ENCODE measurements at regions not wholly inside any gene's neighbourhood (a gene's known extent, or its start where the extent isn't known, plus 50 kb on each side); places are given as distances from the start of the nearest gene placed in this dataset.

DNA sequence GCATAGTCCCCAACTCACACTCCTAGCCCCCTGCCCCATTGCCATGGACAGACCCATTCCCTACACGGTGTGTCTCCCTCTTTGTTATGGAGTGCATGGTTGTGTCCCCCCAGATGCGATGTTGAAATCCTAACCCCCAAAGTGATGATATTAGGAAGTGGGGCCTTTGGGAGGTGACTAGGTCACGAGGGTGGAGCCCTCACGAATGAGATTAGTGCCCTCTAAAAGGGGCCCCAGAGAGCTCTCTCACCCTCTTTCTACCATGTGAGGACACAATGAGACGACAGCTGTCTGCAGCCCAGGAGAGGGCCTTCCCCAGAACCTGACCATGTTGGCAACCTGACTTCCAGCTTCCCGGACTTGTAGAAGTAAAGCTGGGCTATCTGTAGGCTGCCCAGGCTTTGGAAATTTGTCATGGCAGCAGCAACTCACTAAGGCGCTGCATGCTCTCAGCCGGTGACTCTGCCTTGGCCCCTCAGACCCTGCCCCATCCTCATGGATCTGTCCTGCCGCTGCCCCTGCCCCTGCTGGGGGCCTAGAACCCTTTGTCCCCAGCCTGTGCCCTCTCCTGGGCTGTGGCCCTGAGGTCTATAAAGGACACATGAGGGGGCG is 318.1 kb upstream of the RTL1 start:
- DNase-seq (ENCODE audit: low read depth in 4 of 4, low spot score in 2 of 4) = no peak

DNA sequence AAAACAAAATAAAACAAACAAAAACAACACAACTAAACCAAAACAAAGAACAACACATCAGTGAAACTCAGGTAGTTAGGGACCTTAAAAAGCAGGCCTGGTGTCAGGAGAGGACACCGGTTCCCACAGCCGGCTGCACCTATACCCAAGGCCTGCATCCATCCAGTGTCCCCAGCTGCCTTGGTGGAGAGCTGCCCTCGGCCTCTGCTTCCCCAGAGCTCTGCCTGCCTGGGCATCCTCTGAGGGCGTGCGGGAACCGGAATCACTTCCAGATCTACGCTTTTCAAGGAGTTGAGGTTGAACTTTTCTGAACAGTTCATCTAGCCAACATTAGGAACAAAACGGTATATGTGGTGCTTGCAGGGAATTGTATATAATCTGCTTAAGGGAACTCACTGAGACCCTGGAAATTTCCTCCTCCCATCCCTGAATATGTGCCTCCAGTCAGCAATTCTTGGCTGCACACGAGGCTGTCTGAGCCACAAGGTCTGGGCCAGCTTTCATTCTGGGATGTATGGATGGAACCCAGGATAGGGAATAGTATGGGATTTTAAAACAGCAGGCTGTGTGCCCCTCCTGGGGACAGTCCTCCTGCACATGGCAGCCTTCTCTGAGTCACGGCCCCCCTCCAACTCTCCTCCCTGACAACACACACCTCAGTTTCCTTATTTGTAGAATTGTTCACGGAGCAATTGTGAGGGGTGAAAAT is 319.0 kb upstream of the RTL1 start:
- no peak for DNase-seq (ENCODE audit: low read depth in 4 of 4, low spot score in 2 of 4)

DNA sequence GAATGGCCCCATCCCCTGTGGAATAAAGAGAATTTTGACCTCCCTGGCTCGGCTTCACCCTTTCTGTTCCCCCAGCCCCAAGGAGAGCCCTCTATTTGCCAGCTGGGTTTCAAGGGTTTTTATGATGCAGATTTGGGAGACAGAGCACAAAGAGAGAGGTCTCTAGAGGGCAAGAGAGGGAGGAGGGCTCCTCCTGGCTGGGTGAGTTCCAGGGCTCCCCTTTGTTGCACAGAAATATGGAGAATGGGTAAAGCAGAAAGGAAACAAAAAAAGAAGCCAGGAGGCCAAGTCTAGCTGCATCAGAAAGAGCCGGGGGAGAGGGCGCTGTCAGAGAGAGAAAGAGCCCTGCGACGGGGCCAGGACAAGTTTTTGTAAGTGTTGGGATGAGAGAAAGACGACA is 319.6 kb upstream of the RTL1 start:
- no peak for DNase-seq (ENCODE audit: low read depth in 4 of 4, low spot score in 2 of 4)

DNA sequence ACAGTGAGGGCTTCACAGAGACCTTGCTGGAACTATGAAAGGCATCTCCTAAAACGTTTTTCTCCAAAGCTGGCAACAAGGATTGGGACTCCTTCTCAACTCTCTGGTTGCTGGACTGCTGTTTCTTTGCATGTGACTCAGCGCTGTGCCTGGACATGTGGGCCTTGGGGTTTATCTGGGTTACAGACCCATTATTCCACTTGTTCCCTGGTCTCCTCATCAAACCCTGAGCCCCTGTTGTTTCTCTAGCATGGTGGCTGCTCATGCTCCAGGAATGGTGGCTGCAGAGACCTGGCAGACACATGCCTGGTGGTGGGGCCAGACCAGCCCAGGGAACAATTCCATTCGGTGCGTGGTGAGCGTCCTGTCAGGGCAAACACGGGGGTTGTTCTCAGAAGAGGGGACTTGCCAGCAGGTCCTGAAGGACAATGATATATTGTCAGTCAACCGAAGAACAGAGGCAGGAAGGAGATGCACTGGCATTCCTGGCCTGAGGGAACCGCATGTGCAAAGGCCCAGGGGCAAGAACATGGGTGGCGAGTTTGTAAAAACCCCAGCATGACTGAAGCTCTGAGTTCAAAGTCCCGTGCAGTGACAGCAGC is 320.1 kb upstream of the RTL1 start:
- no peak for DNase-seq (ENCODE audit: low read depth in 4 of 4, low spot score in 2 of 4)

DNA sequence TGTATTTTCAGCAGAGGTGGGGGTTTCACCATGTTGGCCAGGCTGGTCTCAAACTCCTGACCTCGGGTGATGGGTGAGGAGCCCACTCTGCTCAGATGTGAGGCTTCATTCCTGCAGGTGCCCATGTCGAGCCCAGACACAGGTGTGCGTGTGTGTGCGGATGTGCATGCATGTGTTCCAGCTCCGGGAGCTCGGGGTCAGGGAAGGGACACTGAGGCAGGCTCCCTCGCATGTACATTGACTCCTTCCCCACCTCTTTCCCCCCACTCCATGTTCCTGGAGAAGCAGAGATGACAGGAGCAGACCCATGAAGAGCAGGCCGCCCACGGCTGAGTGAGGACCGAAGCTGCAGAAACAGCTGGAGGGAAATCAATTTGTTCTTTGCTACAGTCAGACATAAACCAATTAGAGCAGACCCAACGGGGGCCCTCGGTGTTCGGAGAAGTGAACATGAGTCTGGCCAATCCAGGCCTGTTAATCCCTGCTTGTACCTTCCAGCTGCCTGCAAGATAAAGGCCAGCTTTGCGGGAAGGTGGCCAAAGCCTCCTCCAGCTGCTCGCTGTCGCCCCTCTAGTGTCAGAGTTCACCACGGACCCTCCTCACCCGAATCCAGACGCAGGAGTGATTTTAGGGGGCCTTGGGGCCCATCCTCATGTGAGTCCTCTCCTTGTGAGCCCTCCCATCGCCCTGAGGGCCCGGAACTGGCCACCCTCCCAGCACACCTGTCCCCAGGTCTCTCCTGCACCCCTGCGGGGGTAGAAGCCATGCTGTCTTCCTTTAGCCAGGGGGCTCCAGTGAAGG is 321.0 kb upstream of the RTL1 start:
- no peak for DNase-seq (ENCODE audit: low read depth in 4 of 4, low spot score in 2 of 4)

DNA sequence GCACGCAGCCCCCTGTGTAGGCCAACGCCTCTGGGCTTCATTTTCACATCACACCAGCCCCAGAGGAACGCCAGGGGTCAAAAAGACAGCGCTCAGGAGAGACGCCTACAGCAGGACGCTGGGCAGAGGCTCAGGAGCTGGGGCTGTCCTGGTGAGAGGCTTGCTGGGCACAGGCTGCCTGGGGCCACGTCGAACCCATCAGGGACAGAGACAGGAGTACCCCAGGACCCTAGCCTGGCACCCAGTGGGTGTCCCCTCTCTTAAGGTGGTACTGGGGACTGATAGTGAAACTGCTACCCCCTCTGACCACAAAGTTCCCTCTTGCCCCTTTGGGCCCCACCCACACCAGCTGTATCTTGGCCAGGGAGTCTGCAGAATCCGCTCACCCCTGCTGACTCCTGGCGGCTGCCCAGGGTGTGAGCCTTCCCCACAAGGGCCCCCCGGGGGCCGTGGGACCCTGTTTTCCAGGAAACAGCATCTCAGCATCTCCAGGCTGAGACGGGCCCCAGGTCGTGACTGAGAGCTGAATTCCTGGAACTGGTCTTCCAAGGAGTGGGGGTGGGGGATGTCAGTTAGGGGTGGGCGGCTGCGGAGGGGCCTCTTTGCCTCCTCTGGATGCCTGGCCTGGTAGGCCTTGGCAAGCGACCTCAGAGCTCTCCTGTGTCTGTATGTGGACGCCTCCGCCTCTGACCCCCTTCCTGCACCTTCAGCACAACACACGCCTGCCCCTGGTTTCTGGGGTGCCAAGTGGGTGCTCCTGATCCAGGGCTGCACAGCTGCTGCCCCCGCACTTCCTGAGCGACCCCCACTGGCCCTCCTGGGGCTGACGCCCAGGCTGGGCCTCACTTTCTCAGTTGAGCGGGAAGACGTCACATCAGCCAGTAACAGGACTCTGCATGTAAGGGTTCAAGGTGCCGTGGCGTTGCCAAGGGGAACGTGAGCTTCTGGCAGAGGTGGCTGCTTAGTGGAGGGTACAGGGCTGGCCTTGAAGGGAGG is 321.9 kb upstream of the RTL1 start:
- DNase-seq (ENCODE audit: low read depth in 4 of 4, low spot score in 2 of 4) = no peak

DNA sequence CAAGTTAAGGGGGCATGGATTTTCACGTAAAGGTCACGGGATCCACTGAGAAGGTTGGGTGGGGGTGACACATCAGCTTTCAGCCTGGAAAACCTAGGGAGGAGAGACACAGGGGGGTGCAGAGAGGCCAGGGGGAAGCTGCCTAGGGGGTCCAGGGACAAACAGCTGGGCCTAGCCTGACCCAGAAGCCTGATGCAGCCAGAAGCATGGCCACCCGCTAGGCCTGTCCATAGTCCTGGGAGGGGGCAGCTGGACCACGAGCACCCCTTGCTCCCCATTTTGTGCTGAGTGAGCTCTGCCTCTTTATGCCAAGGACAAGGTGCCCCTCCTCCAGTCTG is 322.7 kb upstream of the RTL1 start:
- no peak for DNase-seq (ENCODE audit: low read depth in 4 of 4, low spot score in 2 of 4)

DNA sequence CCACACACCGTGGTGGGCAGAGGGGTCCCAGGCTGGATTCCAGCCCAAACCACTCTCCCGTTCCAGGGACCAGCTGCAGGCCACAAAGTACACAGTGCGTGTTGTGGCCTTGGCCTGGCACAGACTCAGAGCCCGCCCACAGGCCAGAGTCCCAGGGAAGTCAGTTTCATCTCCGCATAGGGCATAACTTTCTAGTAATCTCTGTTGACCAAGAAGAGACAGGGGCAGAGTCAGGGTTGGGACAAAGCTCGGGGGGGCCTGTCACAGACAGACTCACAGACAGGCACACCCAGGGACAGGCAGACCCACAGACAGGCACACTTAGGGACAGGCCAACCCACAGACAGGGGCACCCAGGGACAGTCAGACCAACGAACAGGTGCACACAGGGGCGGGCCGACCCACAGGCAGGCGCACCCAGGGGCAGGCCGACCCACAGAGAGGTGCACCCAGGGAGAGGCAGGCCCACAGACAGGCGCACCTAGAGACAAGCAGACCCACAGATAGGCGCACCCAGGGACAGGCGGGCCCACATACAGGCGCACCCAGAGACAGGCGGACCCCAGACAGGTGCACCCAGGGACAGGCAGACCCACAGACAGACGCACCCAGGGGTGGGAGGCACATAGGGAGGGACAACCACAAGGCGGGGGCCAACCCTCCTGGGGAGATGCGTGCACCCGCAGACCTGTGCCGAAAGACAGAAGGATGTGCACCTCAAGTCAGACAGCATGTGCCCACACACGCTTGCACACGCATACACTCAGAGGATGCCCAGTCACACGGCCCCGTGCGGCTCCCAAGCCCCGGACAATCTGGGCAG is 323.3 kb upstream of the RTL1 start:
- no peak for DNase-seq (ENCODE audit: low read depth in 4 of 4, low spot score in 2 of 4)

DNA sequence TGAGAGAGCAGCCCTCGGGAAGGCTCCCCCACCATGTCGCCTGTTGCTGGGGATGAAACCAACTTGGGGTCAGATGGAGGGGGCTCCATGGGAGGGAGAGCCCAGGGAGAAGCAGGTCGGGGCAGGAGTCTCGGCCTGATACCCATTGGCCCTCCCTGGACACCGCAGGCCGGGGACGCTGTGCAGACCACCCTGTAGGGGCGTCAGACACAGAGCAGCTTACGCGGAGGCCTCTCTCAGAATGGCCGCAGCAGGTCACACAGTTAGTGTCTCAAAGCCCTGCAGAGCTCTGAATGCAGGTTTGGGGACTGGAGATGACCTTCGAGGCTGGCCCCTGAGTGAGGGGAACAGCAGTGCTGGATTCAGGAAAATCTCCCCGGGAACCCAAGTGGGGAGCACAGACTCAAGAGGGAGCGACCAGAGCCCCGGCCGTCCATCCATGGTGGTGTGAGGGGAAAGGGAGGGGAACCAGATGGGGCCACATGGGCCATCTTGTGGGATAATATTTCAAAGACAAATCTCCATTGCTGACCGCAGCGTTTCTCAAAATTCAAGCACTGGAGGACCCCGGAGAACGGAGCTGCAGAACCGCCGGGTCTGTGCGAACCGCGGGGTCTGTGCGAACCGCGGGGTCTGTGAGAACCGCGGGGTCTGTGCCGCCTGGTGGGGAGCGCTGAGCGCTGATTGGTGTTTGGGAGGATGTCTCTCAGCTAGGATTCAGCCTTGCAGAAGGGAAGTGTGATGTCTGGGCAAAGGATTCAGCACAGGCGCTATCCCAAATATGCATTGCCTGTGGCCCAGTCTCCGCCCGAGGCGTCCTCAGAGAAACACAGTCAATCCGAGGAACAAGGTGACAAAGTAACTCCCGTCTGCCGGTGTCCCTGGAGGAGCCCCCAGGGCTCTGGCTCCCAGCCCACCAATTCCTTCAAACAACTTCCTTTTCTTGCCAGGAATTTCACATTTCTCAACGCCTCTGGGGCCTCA is 324.4 kb upstream of the RTL1 start:
- no peak for DNase-seq (ENCODE audit: low read depth in 4 of 4, low spot score in 2 of 4)

DNA sequence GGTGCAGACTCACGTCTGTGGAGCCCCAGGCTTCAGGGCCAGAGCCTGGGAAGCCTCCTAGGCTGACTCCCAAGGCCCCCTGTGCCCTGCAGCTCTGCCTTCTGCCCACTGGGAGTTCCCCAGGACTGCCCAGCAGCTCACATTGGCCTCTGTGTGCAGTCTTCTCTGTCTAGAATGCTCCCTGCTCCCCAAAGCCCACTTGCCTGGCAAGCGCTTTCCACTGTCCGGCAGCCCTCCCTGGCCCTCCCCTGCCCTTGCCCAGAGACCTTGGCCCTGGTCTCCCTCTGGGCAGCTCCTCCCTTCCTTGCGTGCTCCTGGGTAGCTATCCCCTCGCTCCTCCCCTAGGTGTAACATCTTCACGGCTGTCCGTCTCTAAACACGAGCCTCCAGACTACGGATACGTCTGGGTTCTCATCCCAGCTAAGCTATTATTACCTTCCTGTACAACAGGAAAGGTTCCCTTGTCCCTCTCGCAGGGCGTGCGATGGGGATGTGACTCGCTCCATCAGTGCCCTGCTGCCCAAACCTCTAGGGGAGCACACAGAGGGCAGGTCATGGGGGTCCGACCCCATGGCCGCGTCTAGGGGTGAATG is 325.5 kb upstream of the RTL1 start:
- no peak for DNase-seq (ENCODE audit: low read depth in 4 of 4, low spot score in 2 of 4)

DNA sequence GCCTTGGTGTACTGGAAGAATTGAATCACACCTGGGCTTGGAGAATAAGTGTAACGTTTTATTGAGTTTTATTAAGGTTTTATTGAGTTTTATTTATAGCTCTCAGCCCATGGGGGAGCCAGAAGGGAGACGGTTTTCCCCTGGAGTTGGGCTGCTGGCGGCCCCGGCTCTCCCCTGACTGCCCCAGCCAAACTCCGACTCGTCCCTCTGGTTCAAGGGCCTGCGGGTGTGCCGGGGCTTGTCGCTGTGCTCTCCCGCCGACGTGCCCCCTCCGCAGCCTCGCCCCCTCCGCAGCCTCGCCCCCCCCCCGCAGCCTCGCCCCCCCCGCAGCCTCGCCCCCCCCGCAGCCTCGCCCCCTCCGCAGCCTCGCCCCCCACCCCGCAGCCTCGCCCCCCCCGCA is 326.1 kb upstream of the RTL1 start:
- no peak for DNase-seq (ENCODE audit: low read depth in 4 of 4, low spot score in 2 of 4)

DNA sequence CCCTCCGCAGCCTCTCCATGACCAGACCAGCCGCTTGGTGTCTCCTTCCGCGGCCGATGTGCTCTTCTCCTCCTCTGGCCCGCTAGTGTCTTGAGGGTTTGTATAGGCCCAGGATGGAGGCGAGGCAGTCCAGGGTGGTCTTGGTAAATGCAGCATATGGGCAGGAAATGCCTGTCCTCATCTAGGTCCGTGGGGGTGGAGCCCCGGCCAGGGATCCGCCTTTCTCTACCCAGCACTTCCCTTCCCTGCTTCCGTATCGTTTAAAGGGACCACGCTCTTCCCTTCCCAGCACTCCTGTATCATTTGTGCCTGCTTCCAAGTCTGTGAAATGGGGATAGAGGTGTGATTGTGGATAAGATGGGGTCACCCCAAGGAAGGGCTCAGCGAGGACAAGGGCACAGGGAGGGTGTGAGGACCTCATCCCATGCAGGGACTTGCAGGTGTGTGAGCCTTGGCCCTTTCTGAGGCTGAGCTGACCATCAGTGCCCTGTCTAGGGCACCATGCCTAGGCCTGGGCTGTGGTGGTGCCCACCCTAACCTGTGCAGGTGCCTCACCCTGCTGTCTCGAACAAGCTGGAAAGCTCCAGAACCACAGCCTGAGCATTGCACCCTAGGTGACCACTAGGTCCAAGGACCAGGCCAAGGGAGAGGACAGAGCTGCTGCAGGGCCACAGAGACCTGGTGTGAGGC is 326.8 kb upstream of the RTL1 start:
- DNase-seq (ENCODE audit: low read depth in 4 of 4, low spot score in 2 of 4) = no peak

DNA sequence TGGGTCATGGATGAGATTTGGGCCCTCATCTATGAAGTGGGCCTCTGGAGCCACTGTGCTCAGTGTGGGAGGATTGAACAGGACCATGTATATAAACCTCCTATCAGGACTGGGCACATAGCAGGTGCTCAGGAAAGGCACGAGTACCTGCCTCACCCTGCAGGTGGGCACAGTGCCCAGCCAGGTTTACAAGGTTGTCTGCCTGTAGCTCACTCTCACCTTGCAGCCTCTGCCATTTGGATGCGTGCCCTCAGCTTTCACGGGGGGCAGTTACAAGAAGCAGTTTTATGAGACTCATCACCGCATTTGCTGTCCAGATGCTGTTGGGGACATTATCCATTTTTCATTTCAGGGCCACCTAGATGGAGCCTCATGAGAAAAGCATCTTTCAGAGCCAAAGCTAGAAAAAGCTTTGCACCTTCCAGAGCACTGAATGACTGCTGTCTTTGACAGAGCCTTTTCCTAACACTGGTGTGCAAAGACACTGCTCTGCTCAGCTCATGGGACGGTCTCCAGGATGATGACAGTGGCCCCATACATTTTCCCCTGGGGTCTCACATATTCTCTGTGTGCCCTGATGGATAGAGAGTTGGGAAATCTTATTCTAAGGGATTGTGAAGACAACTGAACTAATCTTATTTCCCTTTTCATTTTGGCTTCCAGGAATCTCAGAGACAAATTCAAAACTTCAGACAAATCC is 327.5 kb upstream of the RTL1 start:
- no peak for DNase-seq (ENCODE audit: low read depth in 4 of 4, low spot score in 2 of 4)

DNA sequence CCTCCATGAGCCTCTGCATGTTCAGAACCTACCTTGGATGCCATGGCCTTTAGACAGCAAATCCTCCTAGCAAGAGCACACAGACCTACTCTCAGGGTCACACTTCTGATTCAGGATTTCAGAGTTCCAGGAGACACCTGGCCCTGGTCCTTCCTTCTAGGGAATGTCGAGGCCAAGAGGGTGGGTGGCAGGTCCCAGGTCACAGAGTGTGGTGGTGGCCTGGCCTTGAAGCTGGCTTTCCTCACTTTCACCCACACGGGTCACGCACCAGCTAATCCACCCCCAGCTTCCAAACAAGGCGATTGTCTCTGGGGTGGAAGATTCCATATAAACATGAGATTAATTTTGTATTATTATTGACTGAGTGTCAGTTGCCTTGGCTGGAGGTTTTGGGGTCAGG is 328.3 kb upstream of the RTL1 start:
- no peak for DNase-seq (ENCODE audit: low read depth in 4 of 4, low spot score in 2 of 4)

DNA sequence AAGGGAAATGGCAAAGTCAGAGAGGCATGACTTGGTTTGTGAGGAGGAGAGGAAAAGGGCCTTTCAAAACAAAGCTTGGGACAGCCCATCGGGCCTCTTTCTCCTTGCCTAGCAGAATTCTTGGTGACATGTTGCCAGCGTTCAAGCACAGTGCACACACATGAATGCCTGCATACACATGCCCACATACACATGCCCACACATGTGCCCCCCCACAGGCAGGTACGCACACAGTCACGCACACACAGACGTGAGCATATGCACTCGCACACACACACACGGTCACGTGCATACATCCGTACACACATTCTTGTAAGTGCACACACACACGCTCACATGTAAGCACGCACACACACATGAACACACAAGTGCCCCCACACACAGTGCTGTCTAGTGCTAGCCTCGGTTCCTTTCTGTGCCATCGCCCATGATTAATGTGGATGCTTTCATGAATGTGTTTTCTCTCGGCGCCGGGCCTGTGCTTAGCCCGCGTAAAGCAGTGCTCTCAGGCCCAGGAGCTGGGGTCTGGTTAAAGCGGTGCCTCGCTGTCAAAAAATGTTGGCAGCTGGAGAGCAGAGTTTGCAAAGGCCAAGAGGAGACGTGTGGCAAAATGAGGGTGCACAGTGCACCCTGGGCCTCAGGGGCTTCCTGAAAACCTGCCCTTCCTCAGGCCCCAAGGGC is 328.8 kb upstream of the DIO3 start:
- no peak for DNase-seq (ENCODE audit: low read depth in 4 of 4, low spot score in 2 of 4)

DNA sequence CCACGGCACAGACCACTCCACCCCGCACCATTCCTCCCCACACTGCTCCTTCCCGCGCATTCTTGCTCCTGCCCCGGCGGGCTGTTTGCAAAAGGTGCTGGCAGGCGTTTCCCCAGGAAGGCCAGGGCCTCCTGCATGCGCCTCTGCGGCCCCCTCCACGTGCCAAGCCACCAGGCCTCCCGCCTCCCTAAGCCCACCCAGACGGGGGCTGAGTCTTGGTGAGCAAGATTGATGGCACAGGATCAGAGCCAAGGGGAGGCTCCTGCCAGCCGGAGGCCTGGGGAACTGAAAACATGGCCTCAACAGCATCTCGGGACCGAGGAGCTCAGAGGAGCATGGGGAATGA is 328.3 kb upstream of the DIO3 start:
- DNase-seq (ENCODE audit: low read depth in 4 of 4, low spot score in 2 of 4) = no peak

Data from left renal cortex interstitium (tissue), 4 donors.